GM12891 (cell line): ENCODE measurements at regions not wholly inside any gene's neighbourhood (a gene's known extent, or its start where the extent isn't known, plus 50 kb on each side); places are given as distances from the start of the nearest gene placed in this dataset.

Source experiments
- POLR2A ChIP-seq: IDR thresholded peaks from 2 replicates; pipeline ENCODE4 v1.6.1; 2011; ENCODE audit warnings: low read depth, low read length, control low read depth
- POLR2AphosphoS5 ChIP-seq: IDR thresholded peaks from 2 replicates; pipeline ENCODE4 v1.6.1; 2011; ENCODE audit warnings: low read depth, low read length, control low read depth
- TAF1 ChIP-seq: IDR thresholded peaks from 2 replicates; pipeline ENCODE4 v1.6.1; 2011; ENCODE audit warnings: low read depth, low read length, control low read depth

DNA sequence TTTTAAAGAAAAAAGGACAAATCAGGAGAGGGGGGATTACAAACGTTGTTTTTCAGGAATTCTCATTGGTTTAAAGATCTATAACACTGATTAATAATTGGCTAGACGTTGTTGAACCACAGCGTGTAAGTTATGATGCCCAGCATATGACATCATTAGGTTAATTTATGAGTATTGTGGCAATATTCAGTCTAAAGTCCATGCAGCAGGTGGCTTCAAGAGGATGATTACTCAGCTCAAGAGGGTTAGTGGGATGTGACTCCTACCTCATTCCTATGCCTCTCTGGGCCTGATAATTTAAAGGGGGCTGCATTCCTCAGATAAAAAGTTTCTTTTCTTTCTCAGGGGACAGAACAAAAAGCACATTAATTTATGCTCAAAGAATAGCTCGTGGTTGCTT, 1309.0 kb downstream of the EPHA7 start:
- TF ChIP-seq POLR2AphosphoS5: no peak
- no peak for TF ChIP-seq POLR2A
- no peak for TF ChIP-seq TAF1
